ENCODE measurements at regions not wholly inside any gene's neighbourhood (a gene's known extent, or its start where the extent isn't known, plus 50 kb on each side); places are given as distances from the start of the nearest gene placed in this dataset.
"Not testable (repeated sequence)": the region's sequence is repeated elsewhere in the genome, so short reads cannot be mapped to it uniquely, and the experiment has no call there.

DNA sequence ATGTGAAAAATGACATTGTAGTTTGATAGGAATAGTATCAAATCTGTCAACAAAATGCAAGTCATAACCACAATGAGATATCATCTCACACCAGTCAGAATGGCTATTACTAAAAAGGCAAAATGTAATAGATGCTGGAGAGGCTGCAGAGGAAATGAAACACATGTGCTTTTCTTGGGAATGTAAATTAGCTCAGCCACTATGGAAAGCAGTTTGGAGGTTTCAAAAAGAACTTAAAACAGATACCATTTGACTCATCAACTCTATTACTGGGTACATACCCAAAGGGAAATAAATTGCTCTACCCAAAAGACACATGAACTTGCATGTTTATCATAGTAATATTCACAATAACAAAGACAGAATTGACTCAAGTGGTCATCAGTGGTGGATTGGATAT lies 572.6 kb downstream of the TRIB2 start:
- TF ChIP-seq, protein P1, sequence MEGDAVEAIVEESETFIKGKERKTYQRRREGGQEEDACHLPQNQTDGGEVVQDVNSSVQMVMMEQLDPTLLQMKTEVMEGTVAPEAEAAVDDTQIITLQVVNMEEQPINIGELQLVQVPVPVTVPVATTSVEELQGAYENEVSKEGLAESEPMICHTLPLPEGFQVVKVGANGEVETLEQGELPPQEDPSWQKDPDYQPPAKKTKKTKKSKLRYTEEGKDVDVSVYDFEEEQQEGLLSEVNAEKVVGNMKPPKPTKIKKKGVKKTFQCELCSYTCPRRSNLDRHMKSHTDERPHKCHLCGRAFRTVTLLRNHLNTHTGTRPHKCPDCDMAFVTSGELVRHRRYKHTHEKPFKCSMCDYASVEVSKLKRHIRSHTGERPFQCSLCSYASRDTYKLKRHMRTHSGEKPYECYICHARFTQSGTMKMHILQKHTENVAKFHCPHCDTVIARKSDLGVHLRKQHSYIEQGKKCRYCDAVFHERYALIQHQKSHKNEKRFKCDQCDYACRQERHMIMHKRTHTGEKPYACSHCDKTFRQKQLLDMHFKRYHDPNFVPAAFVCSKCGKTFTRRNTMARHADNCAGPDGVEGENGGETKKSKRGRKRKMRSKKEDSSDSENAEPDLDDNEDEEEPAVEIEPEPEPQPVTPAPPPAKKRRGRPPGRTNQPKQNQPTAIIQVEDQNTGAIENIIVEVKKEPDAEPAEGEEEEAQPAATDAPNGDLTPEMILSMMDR (IDR thresholded peaks at IDR 0.05; ENCODE audit: unreplicated experiment), result no peak
- H3K4me1 Mint-ChIP-seq (ENCODE audit: unreplicated experiment), result no peaks in the 10 kb centered on the region
- no peak for DNase-seq (ENCODE audit: low spot score)
- H3K9me3 Mint-ChIP-seq (ENCODE audit: unreplicated experiment), result no peaks in the 10 kb centered on the region
- H3K4me3 Mint-ChIP-seq (ENCODE audit: unreplicated experiment), result no peak overlapping the region
- H3K27me3 Mint-ChIP-seq (ENCODE audit: unreplicated experiment), result no peaks in the 10 kb centered on the region
- H3K36me3 Mint-ChIP-seq (ENCODE audit: low read depth, unreplicated experiment), result no peaks in the 10 kb centered on the region
- H3K27ac Mint-ChIP-seq (ENCODE audit: unreplicated experiment), result no peak overlapping the region

DNA sequence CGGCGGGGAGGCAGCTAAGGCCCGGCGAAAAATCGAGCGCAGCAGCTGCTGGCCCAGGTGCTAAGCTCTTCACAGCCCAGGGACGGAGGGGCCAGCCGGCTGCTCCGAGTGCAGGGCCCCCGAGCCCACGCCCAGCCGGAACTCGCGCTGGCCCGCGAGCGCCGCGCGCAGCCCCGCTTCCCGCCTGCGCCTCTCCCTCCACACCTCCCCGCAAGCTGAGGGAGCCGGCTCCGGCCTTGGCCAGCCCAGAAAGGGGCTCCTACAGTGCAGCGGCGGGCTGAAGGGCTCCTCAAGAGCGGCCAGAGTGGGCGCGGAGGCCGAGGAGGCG lies 591.7 kb downstream of the TRIB2 start:
- peak overlapping the region; percentile 71 for H3K4me3 Mint-ChIP-seq (ENCODE audit: unreplicated experiment)
- H3K4me1 Mint-ChIP-seq (ENCODE audit: unreplicated experiment); H3K27ac Mint-ChIP-seq (ENCODE audit: unreplicated experiment); H3K36me3 Mint-ChIP-seq (ENCODE audit: low read depth, unreplicated experiment); H3K27me3 Mint-ChIP-seq (ENCODE audit: unreplicated experiment); H3K9me3 Mint-ChIP-seq (ENCODE audit: unreplicated experiment): not testable (repeated sequence)
- DNase-seq (ENCODE audit: low spot score), result peak; percentile 30

DNA sequence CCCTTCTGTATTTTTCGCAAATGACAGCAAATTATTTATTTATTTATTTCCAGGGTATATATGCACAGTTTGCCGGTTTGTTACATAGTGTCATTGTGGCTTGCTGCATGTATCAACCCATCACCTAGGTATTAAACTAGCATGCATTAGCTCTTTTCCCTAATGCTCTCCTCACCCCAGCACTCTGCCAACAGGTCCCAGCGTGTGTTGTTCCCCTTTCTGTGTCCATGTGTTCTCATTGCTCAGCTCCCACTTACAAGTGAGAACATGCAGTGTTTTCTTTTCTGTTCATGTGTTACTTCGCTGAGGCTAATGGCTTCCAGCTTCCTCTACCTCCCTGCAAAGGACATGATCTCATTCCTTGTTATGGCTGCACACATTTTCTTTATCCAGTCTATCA lies 592.3 kb downstream of the TRIB2 start:
- Mint-ChIP-seq H3K4me1 (ENCODE audit: unreplicated experiment) (peaks cover 3% of the 10 kb centered on the region), H3K4me3 (ENCODE audit: unreplicated experiment) (peak overlapping the region; percentile 71), H3K36me3 (ENCODE audit: low read depth, unreplicated experiment) (no peaks in the 10 kb centered on the region), H3K9me3 (ENCODE audit: unreplicated experiment) (no peaks in the 10 kb centered on the region), H3K27ac (ENCODE audit: unreplicated experiment) (no peak overlapping the region), H3K27me3 (ENCODE audit: unreplicated experiment) (peaks cover 3% of the 10 kb centered on the region)
- TF ChIP-seq, protein P1 (IDR thresholded peaks at IDR 0.05; ENCODE audit: unreplicated experiment), result no peak
- DNase-seq (ENCODE audit: low spot score), result no peak

DNA sequence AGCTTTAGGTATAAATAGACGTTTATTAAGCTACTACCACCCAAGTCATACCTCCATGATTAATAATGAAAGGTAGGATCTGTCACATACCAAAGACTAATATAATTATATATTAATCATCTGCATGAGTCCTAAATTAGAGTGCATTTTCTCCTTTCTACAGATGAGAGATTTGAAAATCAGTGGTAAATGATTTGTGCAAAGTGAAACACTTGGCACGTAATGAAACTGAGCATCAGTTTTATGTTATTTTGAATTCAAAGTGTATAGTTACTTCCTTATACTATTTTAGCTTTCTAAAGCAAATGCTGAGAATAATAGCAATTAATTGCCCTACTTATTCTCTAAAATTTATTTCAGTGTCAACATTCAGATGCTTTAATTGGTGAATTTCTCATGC lies 615.3 kb downstream of the TRIB2 start:
- no peak overlapping the region for H3K27ac Mint-ChIP-seq (ENCODE audit: unreplicated experiment)
- H3K36me3 Mint-ChIP-seq (ENCODE audit: low read depth, unreplicated experiment), result no peaks in the 10 kb centered on the region

DNA sequence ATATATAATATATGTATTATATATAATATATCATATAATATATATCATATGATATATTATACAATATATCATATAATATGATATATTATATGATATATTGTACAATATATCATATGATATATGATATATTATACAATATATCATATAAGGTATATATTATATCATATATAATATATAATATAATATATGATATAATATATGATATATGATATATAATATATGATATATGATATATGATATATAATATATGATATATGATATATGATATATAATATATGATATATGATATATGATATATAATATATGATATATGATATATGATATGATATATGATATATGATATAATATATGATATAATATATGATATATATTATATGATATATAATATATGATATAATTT lies 617.3 kb downstream of the TRIB2 start:
- peaks cover 11% of the 10 kb centered on the region for H3K4me1 Mint-ChIP-seq (ENCODE audit: unreplicated experiment)
- not testable (repeated sequence) for H3K9me3 Mint-ChIP-seq (ENCODE audit: unreplicated experiment); H3K27me3 Mint-ChIP-seq (ENCODE audit: unreplicated experiment); H3K36me3 Mint-ChIP-seq (ENCODE audit: low read depth, unreplicated experiment); H3K27ac Mint-ChIP-seq (ENCODE audit: unreplicated experiment); DNase-seq (ENCODE audit: low spot score); H3K4me3 Mint-ChIP-seq (ENCODE audit: unreplicated experiment)

More for the DNA sequence above, 615.3 kb downstream of the TRIB2 start:
- TF ChIP-seq, protein P1 (IDR thresholded peaks at IDR 0.05; ENCODE audit: unreplicated experiment), result no peak
- Mint-ChIP-seq H3K27me3 (ENCODE audit: unreplicated experiment) (no peaks in the 10 kb centered on the region), H3K4me1 (ENCODE audit: unreplicated experiment) (no peaks in the 10 kb centered on the region), H3K4me3 (ENCODE audit: unreplicated experiment) (no peak overlapping the region), H3K9me3 (ENCODE audit: unreplicated experiment) (no peaks in the 10 kb centered on the region)
- no peak for DNase-seq (ENCODE audit: low spot score)

DNA sequence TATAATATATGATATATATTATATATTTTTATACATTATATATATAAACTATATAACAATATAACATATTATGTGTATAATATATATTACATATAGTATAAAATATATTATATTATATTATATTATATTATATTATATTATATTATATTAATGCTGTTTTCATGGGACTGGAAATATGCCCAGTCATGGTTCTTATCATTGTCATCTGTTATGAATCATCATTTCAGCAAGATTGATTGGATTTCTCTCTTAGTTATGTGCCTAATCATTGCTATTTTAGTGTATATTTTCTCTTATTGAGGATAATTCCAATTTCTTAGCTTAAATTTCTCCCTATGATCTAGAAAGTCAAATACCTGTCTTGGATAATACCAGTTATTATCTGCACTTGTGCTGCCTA lies 617.8 kb downstream of the TRIB2 start:
- no peaks in the 10 kb centered on the region for H3K9me3 Mint-ChIP-seq (ENCODE audit: unreplicated experiment)
- no peak overlapping the region for H3K4me3 Mint-ChIP-seq (ENCODE audit: unreplicated experiment)
- no peak for DNase-seq (ENCODE audit: low spot score)
- peaks cover 11% of the 10 kb centered on the region for H3K4me1 Mint-ChIP-seq (ENCODE audit: unreplicated experiment)
- TF ChIP-seq, protein P1 (IDR thresholded peaks at IDR 0.05; ENCODE audit: unreplicated experiment), result no peak
- no peaks in the 10 kb centered on the region for H3K36me3 Mint-ChIP-seq (ENCODE audit: low read depth, unreplicated experiment)
- H3K27me3 Mint-ChIP-seq (ENCODE audit: unreplicated experiment), result no peaks in the 10 kb centered on the region
- no peak overlapping the region for H3K27ac Mint-ChIP-seq (ENCODE audit: unreplicated experiment)
